Hematopoietic multipotent progenitor cell treated with erythropoietin and hydrocortisone succinate and interleukin-3 and kit ligand, for 6 days (in vitro differentiated cells): ENCODE measurements at regions not wholly inside any gene's neighbourhood (a gene's known extent, or its start where the extent isn't known, plus 50 kb on each side); places are given as distances from the start of the nearest gene placed in this dataset.

Source experiments
- DNase-seq: peaks from one replicate; pipeline ENCODE4 v3.0.0-alpha.2; 2015

GRCh38 chr20:24875078-24875477, 74.0 kb upstream of the CST7 start:
- no peak for DNase-seq

- no peak for DNase-seq
These were observed 71.4 kb upstream of the CST7 start for GRCh38 chr20:24877652-24878051.

- DNase-seq = no peak
These were observed 70.4 kb upstream of the CST7 start for GRCh38 chr20:24878657-24879056.

- DNase-seq = no peak
These were observed 69.2 kb upstream of the CST7 start for GRCh38 chr20:24879875-24880274.

- DNase-seq = no peak
These were observed 68.7 kb upstream of the CST7 start for GRCh38 chr20:24880356-24880755.

- DNase-seq = no peak
These were observed 58.8 kb upstream of the CST7 start for GRCh38 chr20:24890286-24890685.

GRCh38 chr20:24891546-24892393, 57.3 kb upstream of the CST7 start:
- no peak for DNase-seq

- no peak for DNase-seq
These were observed 56.5 kb upstream of the CST7 start for GRCh38 chr20:24892522-24892921.

GRCh38 chr20:24892931-24893330, 56.1 kb upstream of the CST7 start:
- DNase-seq = no peak

GRCh38 chr20:24894488-24894887, 54.6 kb upstream of the CST7 start:
- no peak for DNase-seq

- no peak for DNase-seq
These were observed 54.1 kb upstream of the CST7 start for GRCh38 chr20:24894967-24895366.

- no peak for DNase-seq
These were observed 53.6 kb upstream of the CST7 start for GRCh38 chr20:24895431-24895830.

- no peak for DNase-seq
These were observed 53.0 kb upstream of the CST7 start for GRCh38 chr20:24895898-24896658.

- no peak for DNase-seq
These were observed 52.1 kb upstream of the CST7 start for GRCh38 chr20:24896984-24897383.

- no peak for DNase-seq
These were observed 51.1 kb upstream of the CST7 start for GRCh38 chr20:24897974-24898373.

GRCh38 chr20:24899153-24899552, 49.9 kb upstream of the CST7 start:
- no peak for DNase-seq
